ENCODE measurements at regions not wholly inside any gene's neighbourhood (a gene's known extent, or its start where the extent isn't known, plus 50 kb on each side); places are given as distances from the start of the nearest gene placed in this dataset.

GRCh38 chr7:155373359-155374273 is 75.9 kb downstream of the INSIG1 start:
- H3K27me3 Mint-ChIP-seq (ENCODE audit: low read depth): peaks cover 80% of the 10 kb centered on the region
- DNase-seq (no peak), ATAC-seq (no peak)
- H3K4me3 Mint-ChIP-seq: peak overlapping the region; percentile 76
- no peaks in the 10 kb centered on the region for H3K9me3 Mint-ChIP-seq
- no peaks in the 10 kb centered on the region for H3K36me3 Mint-ChIP-seq (ENCODE audit: insufficient read depth)
- peaks cover 34% of the 10 kb centered on the region for H3K4me1 Mint-ChIP-seq (ENCODE audit: low read depth)

GRCh38 chr7:155374276-155375252 is 76.9 kb downstream of the INSIG1 start:
- DNase-seq (no peak), ATAC-seq (no peak)
- peaks cover 82% of the 10 kb centered on the region for H3K27me3 Mint-ChIP-seq (ENCODE audit: low read depth)

DNA sequence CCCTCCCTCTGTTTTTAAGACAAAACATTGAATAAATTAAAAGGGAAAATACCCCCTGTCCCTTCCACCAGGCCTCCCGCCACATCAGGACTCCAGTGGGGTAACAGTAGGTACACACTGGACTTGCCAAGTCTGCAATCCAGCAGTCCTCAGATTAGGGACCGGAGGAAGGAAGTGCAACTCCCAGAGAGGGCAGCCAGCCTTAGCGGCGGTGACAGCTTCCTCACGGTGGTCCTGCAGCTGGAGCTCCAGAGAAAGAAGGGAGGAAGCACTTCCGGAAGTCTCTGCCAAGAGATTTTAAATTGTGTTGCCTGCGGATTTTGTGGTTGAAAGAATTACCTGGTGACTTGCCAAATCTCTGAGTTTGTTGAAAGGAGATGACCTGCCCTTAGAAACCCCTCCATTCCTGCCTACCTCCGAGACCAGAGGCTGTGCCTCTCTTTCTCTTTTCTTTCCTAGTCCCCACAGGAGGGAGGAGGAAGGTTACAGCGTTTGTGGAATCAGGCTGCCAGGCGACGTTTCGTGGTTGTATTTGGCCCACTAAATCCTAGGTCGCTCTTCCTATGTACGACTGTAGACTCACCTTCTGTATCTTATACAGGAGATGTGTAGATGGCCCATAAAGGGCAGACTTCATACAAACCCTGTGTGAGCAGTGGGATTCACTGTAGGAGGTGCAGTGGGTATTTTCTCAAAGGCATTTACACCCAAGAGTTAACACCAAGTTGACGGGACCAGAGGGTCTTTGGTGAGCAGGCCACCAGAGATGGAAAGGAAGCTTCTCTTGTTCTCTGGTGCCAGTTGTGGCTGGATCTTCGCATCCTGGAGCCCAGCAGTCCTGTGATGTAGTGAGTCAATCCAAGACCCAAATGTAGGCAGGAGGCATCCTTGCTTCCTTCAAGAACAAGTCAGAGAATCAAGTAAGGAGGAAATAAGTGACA is 77.9 kb downstream of the INSIG1 start:
- H3K36me3 Mint-ChIP-seq (ENCODE audit: insufficient read depth): no peaks in the 10 kb centered on the region
- no peak for ATAC-seq
- peak overlapping the region; percentile 3 for H3K4me3 Mint-ChIP-seq
- H3K27me3 Mint-ChIP-seq (ENCODE audit: low read depth): peaks cover 84% of the 10 kb centered on the region
- no peak for DNase-seq
- H3K9me3 Mint-ChIP-seq: no peaks in the 10 kb centered on the region
- H3K4me1 Mint-ChIP-seq (ENCODE audit: low read depth): peaks cover 41% of the 10 kb centered on the region

More at GRCh38 chr7:155374276-155375252, 76.9 kb downstream of the INSIG1 start:
- no peaks in the 10 kb centered on the region for H3K9me3 Mint-ChIP-seq
- H3K4me1 Mint-ChIP-seq (ENCODE audit: low read depth): peaks cover 35% of the 10 kb centered on the region
- peak overlapping the region; percentile 54 for H3K4me3 Mint-ChIP-seq
- no peaks in the 10 kb centered on the region for H3K36me3 Mint-ChIP-seq (ENCODE audit: insufficient read depth)

DNA sequence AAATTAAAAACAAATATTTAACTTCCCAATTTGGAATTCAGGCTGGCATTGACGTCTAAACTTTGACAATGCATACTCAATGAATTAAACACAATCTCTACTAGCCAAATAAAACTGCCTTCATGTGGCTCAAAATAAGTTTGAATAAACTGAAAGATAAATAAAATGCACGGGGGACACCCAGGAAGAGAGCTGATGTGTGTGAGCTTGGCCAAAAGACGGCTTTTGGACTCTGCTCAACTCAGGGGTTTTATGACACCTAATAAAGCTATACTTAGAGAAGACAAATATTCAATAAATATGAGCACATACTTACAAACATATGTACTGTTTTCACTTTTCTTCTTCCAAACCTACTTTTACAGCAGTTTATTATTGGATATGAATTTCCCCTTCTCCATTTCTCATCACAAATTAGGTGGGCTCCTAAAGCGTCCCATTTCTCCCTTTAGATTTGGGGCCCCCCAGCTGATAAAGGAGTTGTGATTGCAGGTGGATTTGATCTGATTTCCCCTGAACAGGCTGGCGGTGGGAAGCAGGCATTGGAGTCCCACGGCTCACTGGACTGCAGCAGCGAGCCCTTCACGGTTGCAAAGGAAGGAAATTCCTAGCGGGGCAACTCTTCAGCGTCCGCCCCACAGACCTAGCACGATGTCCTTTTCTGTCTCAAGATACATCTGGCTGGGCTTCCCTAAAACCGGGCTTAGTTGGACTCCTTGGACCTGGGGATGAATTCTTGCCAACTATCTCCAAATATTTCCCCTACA is 79.6 kb downstream of the INSIG1 start:
- Mint-ChIP-seq H3K36me3 (ENCODE audit: insufficient read depth) (no peaks in the 10 kb centered on the region), H3K4me1 (ENCODE audit: low read depth) (peaks cover 47% of the 10 kb centered on the region), H3K9me3 (no peaks in the 10 kb centered on the region), H3K27me3 (ENCODE audit: low read depth) (peaks cover 84% of the 10 kb centered on the region), H3K4me3 (no peak overlapping the region)
- ATAC-seq (no peak), DNase-seq (no peak)

- Mint-ChIP-seq H3K9me3 (no peaks in the 10 kb centered on the region), H3K4me1 (ENCODE audit: low read depth) (peaks cover 43% of the 10 kb centered on the region), H3K4me3 (no peak overlapping the region), H3K27me3 (ENCODE audit: low read depth) (peaks cover 86% of the 10 kb centered on the region), H3K36me3 (ENCODE audit: insufficient read depth) (no peaks in the 10 kb centered on the region)
- DNase-seq (no peak), ATAC-seq (no peak)
Observed at GRCh38 chr7:155377838-155378579, 79.9 kb upstream of the EN2 start.

- no peak overlapping the region for H3K4me3 Mint-ChIP-seq
- H3K27me3 Mint-ChIP-seq (ENCODE audit: low read depth): peaks cover 86% of the 10 kb centered on the region
- ATAC-seq (no peak), DNase-seq (no peak)
- H3K9me3 Mint-ChIP-seq: no peaks in the 10 kb centered on the region
- H3K36me3 Mint-ChIP-seq (ENCODE audit: insufficient read depth): no peaks in the 10 kb centered on the region
- H3K4me1 Mint-ChIP-seq (ENCODE audit: low read depth): peaks cover 37% of the 10 kb centered on the region
Observed at GRCh38 chr7:155378580-155378934, 79.4 kb upstream of the EN2 start.

DNA sequence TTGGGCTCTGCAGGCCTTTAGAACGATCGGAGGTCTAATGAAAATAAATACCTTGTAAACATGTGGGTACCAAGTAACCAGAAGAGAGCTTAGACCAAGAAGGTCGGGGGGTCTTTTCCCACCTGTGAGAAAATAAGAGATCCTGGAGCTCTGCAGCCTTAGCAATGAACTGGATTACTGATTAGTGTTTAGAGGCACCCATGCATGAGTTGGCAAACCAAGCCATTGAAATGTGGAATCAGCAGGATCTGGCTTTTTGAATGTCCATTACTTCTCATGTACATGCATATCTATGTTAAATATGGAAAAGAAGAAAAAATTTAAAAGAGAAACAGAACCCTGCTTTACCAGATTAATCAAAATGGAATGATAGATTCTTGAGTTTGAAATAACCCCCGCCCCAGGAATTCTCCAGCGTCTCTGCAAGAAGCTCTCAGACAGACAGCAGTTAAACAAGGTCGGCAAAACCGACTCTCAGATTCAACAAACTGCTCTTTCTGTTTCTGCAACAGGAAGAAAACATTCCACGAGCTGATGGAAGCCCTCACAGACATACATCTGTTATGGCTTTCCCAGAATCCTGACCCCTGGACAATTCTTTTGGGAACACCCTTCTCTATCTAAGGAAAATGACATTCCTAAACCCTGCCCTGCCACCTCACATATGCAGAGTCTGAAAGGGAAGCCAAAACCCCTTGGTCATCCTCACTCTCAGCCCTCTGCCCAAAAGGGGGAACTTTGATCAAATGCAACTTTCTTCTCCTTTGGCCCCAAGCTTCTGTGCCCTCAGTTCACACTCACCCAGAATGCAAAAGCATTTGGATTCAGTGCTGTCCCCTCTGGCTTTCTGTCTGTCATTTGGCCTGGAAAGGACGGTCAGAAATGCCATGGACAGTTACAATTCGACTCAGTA is 78.7 kb upstream of the EN2 start:
- H3K36me3 Mint-ChIP-seq (ENCODE audit: insufficient read depth): no peaks in the 10 kb centered on the region
- peaks cover 89% of the 10 kb centered on the region for H3K27me3 Mint-ChIP-seq (ENCODE audit: low read depth)
- H3K4me1 Mint-ChIP-seq (ENCODE audit: low read depth): peaks cover 35% of the 10 kb centered on the region
- H3K4me3 Mint-ChIP-seq: no peak overlapping the region
- ATAC-seq: no peak
- H3K9me3 Mint-ChIP-seq: no peaks in the 10 kb centered on the region
- no peak for DNase-seq

DNA sequence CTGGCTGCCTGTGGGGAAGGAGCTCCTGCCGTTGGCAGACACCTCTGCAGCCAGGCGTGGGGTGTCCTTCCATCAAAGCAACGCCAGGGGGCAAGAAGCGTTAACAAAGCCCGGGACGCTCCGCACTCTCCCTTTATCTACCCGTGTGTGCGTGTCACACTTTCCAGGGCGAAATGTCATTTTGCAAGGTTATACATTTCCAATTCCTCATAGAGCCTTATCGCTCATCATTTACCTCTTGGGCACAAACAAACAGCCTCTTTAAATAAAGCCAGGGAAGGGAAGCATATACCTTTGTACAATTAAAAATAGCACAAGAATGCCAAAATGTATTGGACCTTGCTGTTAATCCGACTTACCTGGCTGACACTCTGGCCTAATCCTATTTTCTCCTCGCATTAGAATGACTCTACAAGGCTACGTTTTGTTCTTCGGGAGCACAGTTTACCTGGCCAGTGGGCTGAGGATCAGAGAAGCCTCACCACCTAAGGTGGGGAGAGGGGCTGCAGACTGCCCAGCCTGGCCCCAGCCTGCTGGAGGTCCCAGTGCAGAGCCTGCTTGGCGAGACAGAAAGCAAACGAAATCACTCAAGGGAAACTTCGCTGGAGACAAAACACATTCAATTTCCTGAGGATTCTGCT is 77.6 kb upstream of the EN2 start:
- Mint-ChIP-seq H3K4me3 (no peak overlapping the region), H3K4me1 (ENCODE audit: low read depth) (peaks cover 27% of the 10 kb centered on the region), H3K36me3 (ENCODE audit: insufficient read depth) (no peaks in the 10 kb centered on the region), H3K9me3 (no peaks in the 10 kb centered on the region), H3K27me3 (ENCODE audit: low read depth) (peaks cover 90% of the 10 kb centered on the region)
- ATAC-seq (peak; percentile 81 to 87), DNase-seq (peak; percentile 58)

DNA sequence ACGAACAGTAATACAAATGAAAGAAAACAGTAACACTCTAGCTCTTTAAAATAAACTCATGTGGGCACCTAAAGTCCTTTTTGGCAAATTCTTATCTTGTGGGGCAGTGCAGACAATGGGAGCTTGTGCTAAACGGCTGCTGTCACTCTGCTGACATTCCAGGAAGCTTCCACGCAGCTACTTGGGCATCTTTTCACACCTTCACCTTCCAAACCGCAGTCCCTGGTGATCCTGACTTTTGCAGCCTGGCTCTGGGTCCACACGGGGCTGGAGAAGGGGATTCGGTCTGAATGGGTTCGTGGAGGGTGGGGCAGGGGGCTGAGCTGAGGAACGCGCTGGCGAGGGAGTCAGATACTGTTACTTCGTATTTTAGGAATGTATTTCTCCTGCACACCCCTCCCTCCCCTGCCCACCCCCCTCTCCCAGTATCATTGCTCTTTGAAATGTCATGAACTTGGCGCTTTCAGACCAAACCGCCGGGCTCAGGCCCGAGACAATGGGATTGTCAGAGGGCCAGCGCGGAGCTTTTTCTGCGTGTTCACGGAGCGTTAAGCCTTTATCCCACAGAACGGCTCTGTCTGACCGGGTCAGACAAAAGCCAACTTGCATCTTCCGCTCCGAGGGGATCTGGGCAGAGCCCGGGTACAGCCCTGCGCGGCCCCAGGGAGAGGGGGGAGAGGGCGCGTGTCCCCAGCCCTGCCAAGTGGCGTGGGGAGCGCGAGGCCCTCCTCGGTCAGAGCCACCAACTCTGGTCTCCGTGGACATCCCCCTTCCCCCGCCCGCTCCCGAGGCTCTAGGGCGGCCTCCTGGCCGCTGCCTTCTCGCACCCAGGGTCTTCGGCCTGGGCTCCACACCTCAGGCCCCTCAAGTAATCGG is 76.7 kb upstream of the EN2 start:
- Mint-ChIP-seq H3K36me3 (ENCODE audit: insufficient read depth) (no peaks in the 10 kb centered on the region), H3K27me3 (ENCODE audit: low read depth) (peaks cover 87% of the 10 kb centered on the region), H3K9me3 (no peaks in the 10 kb centered on the region), H3K4me1 (ENCODE audit: low read depth) (peaks cover 20% of the 10 kb centered on the region), H3K4me3 (no peak overlapping the region)
- ATAC-seq (no peak), DNase-seq (no peak)

DNA sequence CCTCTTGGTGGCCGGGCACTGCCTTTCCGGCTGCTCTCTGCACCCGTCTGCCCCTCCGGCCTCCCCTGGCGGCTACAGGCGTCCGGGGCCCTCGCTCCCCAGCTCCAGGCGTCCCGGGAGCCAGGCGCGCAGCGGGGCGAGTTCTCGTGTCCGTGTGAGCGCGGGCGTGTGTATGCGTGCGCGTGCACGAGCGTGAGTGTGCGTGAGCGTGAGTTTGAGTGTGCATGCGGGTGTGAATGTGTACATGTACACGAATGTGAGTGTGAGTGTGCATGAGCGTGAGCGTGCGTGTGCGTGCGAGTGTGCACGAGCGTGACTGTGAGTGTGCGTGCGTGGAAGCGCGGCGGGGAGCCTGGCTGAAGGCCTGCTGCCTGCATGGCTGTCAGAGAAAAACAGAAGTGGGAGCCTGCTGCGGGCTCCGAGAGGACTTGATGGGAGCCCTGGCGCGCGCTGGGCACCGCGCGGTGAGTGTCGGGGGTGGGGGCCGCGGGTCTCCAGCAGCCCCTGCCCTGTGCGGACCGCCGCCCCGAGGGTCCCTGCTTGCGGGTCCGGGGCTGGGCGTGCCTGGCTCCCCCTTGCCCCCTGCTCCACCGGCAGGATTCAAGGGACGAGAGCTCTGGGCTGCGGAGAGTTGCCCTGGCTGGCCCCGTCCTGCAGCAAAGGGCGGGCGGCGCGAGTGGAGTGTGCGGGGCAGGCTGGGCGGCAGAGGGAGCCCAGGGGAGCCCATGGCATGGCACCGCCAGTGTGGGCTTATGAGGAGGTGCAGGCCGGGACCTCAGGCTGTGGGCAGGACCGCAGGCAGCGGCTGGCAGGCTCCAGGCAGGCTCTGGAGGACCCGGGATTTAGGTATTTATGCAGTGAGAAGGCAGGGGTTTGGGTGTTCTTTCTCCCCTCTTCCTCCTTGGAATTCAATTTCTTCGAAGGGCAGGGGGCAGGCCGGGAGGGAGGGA is 75.8 kb upstream of the EN2 start:
- Mint-ChIP-seq H3K27me3 (ENCODE audit: low read depth) (peaks cover 81% of the 10 kb centered on the region), H3K4me3 (peak overlapping the region; percentile 58), H3K36me3 (ENCODE audit: insufficient read depth) (no peaks in the 10 kb centered on the region), H3K9me3 (no peaks in the 10 kb centered on the region), H3K4me1 (ENCODE audit: low read depth) (peaks cover 20% of the 10 kb centered on the region)
- ATAC-seq (no peak), DNase-seq (no peak)

Measured in activated T-cell treated with anti-CD3 and anti-CD28 coated beads, Interleukin-2, amount 50 U/mL, for 4 hours (primary cell).